ENCODE measurements at regions not wholly inside any gene's neighbourhood (a gene's known extent, or its start where the extent isn't known, plus 50 kb on each side); places are given as distances from the start of the nearest gene placed in this dataset.
A peak's percentile ranks its signal among the peaks of the same experiment; 100 is the strongest.

- DNase-seq (ENCODE audit: low spot score in 2 of 2) (no peak), ATAC-seq (no peak)
- Mint-ChIP-seq H3K27ac (no peak overlapping the region), H3K9me3 (no peaks in the 10 kb centered on the region), H3K36me3 (no peaks in the 10 kb centered on the region)
These were observed 317.0 kb downstream of the USP25 start for GRCh38 chr21:16046656-16047330.

GRCh38 chr21:16047904-16048303 lies 318.1 kb downstream of the USP25 start:
- Mint-ChIP-seq H3K9me3 (no peaks in the 10 kb centered on the region), H3K36me3 (no peaks in the 10 kb centered on the region), H3K27ac (no peak overlapping the region)
- DNase-seq (ENCODE audit: low spot score in 2 of 2) (no peak), ATAC-seq (no peak)

GRCh38 chr21:16055014-16055413 lies 325.2 kb downstream of the USP25 start:
- DNase-seq (ENCODE audit: low spot score in 2 of 2): no peak
- Mint-ChIP-seq H3K9me3 (no peaks in the 10 kb centered on the region), H3K36me3 (no peaks in the 10 kb centered on the region), H3K27ac (no peak overlapping the region)
- no peak for ATAC-seq

GRCh38 chr21:16058896-16059295 lies 329.1 kb downstream of the USP25 start:
- ATAC-seq (no peak), DNase-seq (ENCODE audit: low spot score in 2 of 2) (no peak)
- H3K27ac Mint-ChIP-seq: no peak overlapping the region
- H3K9me3 Mint-ChIP-seq: no peaks in the 10 kb centered on the region
- H3K36me3 Mint-ChIP-seq: no peaks in the 10 kb centered on the region

GRCh38 chr21:16059981-16060380 lies 330.2 kb downstream of the USP25 start:
- H3K27ac Mint-ChIP-seq: no peak overlapping the region
- H3K36me3 Mint-ChIP-seq: no peaks in the 10 kb centered on the region
- no peak for ATAC-seq
- no peaks in the 10 kb centered on the region for H3K9me3 Mint-ChIP-seq
- DNase-seq (ENCODE audit: low spot score in 2 of 2): no peak

GRCh38 chr21:16061194-16061593 lies 331.4 kb downstream of the USP25 start:
- DNase-seq (ENCODE audit: low spot score in 2 of 2): no peak
- no peaks in the 10 kb centered on the region for H3K36me3 Mint-ChIP-seq
- no peaks in the 10 kb centered on the region for H3K9me3 Mint-ChIP-seq
- ATAC-seq: no peak
- peak overlapping the region in 1 of 2 donors; percentile 65 for H3K27ac Mint-ChIP-seq

- DNase-seq (ENCODE audit: low spot score in 2 of 2): no peak
- Mint-ChIP-seq H3K9me3 (no peaks in the 10 kb centered on the region), H3K27ac (no peak overlapping the region), H3K36me3 (no peaks in the 10 kb centered on the region)
- ATAC-seq: no peak
These were observed 339.7 kb downstream of the USP25 start for GRCh38 chr21:16069178-16070112.

- Mint-ChIP-seq H3K27ac (no peak overlapping the region), H3K36me3 (no peaks in the 10 kb centered on the region)
- no peak for ATAC-seq
These were observed 340.4 kb downstream of the USP25 start for GRCh38 chr21:16070207-16070651.

GRCh38 chr21:16071092-16071491 lies 341.3 kb downstream of the USP25 start:
- no peak for ATAC-seq
- no peak for DNase-seq (ENCODE audit: low spot score in 2 of 2)
- Mint-ChIP-seq H3K36me3 (no peaks in the 10 kb centered on the region), H3K9me3 (no peaks in the 10 kb centered on the region), H3K27ac (no peak overlapping the region)

More at GRCh38 chr21:16070207-16070651, 340.4 kb downstream of the USP25 start:
- DNase-seq (ENCODE audit: low spot score in 2 of 2): no peak
- H3K9me3 Mint-ChIP-seq: no peaks in the 10 kb centered on the region

- Mint-ChIP-seq H3K9me3 (no peaks in the 10 kb centered on the region), H3K27ac (no peak overlapping the region), H3K36me3 (no peaks in the 10 kb centered on the region)
- no peak for ATAC-seq
- no peak for DNase-seq (ENCODE audit: low spot score in 2 of 2)
These were observed 342.0 kb downstream of the USP25 start for GRCh38 chr21:16071761-16072160.

GRCh38 chr21:16072221-16072620 lies 342.4 kb downstream of the USP25 start:
- Mint-ChIP-seq H3K27ac (no peak overlapping the region), H3K36me3 (no peaks in the 10 kb centered on the region), H3K9me3 (no peaks in the 10 kb centered on the region)
- DNase-seq (ENCODE audit: low spot score in 2 of 2): no peak
- no peak for ATAC-seq

GRCh38 chr21:16072737-16073136 lies 343.0 kb downstream of the USP25 start:
- no peaks in the 10 kb centered on the region for H3K36me3 Mint-ChIP-seq
- no peaks in the 10 kb centered on the region for H3K9me3 Mint-ChIP-seq
- DNase-seq (ENCODE audit: low spot score in 2 of 2) (no peak), ATAC-seq (no peak)
- H3K27ac Mint-ChIP-seq: no peak overlapping the region

GRCh38 chr21:16073586-16073985 lies 343.8 kb downstream of the USP25 start:
- H3K9me3 Mint-ChIP-seq: no peaks in the 10 kb centered on the region
- no peak for DNase-seq (ENCODE audit: low spot score in 2 of 2)

GRCh38 chr21:16074950-16075489 lies 345.2 kb downstream of the USP25 start:
- DNase-seq (ENCODE audit: low spot score in 2 of 2): no peak
- ATAC-seq: no peak
- Mint-ChIP-seq H3K27ac (no peak overlapping the region), H3K36me3 (no peaks in the 10 kb centered on the region), H3K9me3 (no peaks in the 10 kb centered on the region)

More at GRCh38 chr21:16073586-16073985, 343.8 kb downstream of the USP25 start:
- H3K27ac Mint-ChIP-seq: no peak overlapping the region
- H3K36me3 Mint-ChIP-seq: no peaks in the 10 kb centered on the region
- ATAC-seq: no peak

- Mint-ChIP-seq H3K27ac (no peak overlapping the region), H3K36me3 (no peaks in the 10 kb centered on the region), H3K9me3 (no peaks in the 10 kb centered on the region)
- ATAC-seq (no peak), DNase-seq (ENCODE audit: low spot score in 2 of 2) (no peak)
These were observed 346.0 kb downstream of the USP25 start for GRCh38 chr21:16075649-16076282.

GRCh38 chr21:16076465-16076864 lies 346.7 kb downstream of the USP25 start:
- ATAC-seq: no peak
- Mint-ChIP-seq H3K36me3 (no peaks in the 10 kb centered on the region), H3K27ac (no peak overlapping the region), H3K9me3 (no peaks in the 10 kb centered on the region)
- no peak for DNase-seq (ENCODE audit: low spot score in 2 of 2)

- no peak for ATAC-seq
- no peak overlapping the region for H3K27ac Mint-ChIP-seq
- no peaks in the 10 kb centered on the region for H3K36me3 Mint-ChIP-seq
- no peaks in the 10 kb centered on the region for H3K9me3 Mint-ChIP-seq
- no peak for DNase-seq (ENCODE audit: low spot score in 2 of 2)
These were observed 348.6 kb downstream of the USP25 start for GRCh38 chr21:16078382-16078781.
